ENCODE measurements at regions not wholly inside any gene's neighbourhood (a gene's known extent, or its start where the extent isn't known, plus 50 kb on each side); places are given as distances from the start of the nearest gene placed in this dataset.

GRCh38 chr6:166003569-166003968 lies 164.1 kb downstream of the TBXT start:
- Histone ChIP-seq H2AFZ (ENCODE audit: low read depth, low read length) (no peak overlapping the region), H3K9ac (ENCODE audit: low read length) (no peak overlapping the region), H4K20me1 (ENCODE audit: insufficient read depth, low read length) (no peaks in the 10 kb centered on the region), H3K4me2 (ENCODE audit: low read length) (no peak overlapping the region), H3K36me3 (replicated peaks; ENCODE audit: low read depth, low read length) (no peaks in the 10 kb centered on the region), H3K4me1 (ENCODE audit: low read length) (no peaks in the 10 kb centered on the region), H3K9me3 (ENCODE audit: insufficient read depth, low read length) (no peaks in the 10 kb centered on the region), H3K79me2 (ENCODE audit: low read length) (no peaks in the 10 kb centered on the region), H3K27me3 (ENCODE audit: low read depth, low read length) (no peaks in the 10 kb centered on the region; the same call in 1 of the 2 replicates), H3K27ac (ENCODE audit: low read length) (no peak overlapping the region), H3K4me3 (ENCODE audit: low read length) (no peak overlapping the region)
- TF ChIP-seq CTCF (IDR thresholded peaks at IDR 0.05; ENCODE audit: low read depth, low read length): no peak
- TF ChIP-seq EZH2phosphoT487 (IDR thresholded peaks at IDR 0.05; ENCODE audit: low read depth): no peak

GRCh38 chr6:166001359-166001758 lies 166.3 kb downstream of the TBXT start:
- Histone ChIP-seq H3K9me3 (ENCODE audit: insufficient read depth, low read length) (no peaks in the 10 kb centered on the region), H3K9ac (ENCODE audit: low read length) (no peak overlapping the region), H3K4me1 (ENCODE audit: low read length) (no peaks in the 10 kb centered on the region), H3K36me3 (replicated peaks; ENCODE audit: low read depth, low read length) (no peaks in the 10 kb centered on the region), H3K27ac (ENCODE audit: low read length) (no peak overlapping the region), H4K20me1 (ENCODE audit: insufficient read depth, low read length) (no peaks in the 10 kb centered on the region), H3K79me2 (ENCODE audit: low read length) (no peaks in the 10 kb centered on the region), H3K4me2 (ENCODE audit: low read length) (no peak overlapping the region), H3K4me3 (ENCODE audit: low read length) (no peak overlapping the region), H3K27me3 (ENCODE audit: low read depth, low read length) (no peaks in the 10 kb centered on the region; the same call in 1 of the 2 replicates), H2AFZ (ENCODE audit: low read depth, low read length) (no peak overlapping the region)
- TF ChIP-seq CTCF (IDR thresholded peaks at IDR 0.05; ENCODE audit: low read depth, low read length): no peak
- no peak for TF ChIP-seq EZH2phosphoT487 (IDR thresholded peaks at IDR 0.05; ENCODE audit: low read depth)

- Histone ChIP-seq H3K4me2 (ENCODE audit: low read length) (no peak overlapping the region), H4K20me1 (ENCODE audit: insufficient read depth, low read length) (no peaks in the 10 kb centered on the region), H3K4me3 (ENCODE audit: low read length) (no peak overlapping the region), H3K36me3 (replicated peaks; ENCODE audit: low read depth, low read length) (no peaks in the 10 kb centered on the region), H2AFZ (ENCODE audit: low read depth, low read length) (no peak overlapping the region), H3K4me1 (ENCODE audit: low read length) (no peaks in the 10 kb centered on the region), H3K79me2 (ENCODE audit: low read length) (no peaks in the 10 kb centered on the region), H3K9me3 (ENCODE audit: insufficient read depth, low read length) (no peaks in the 10 kb centered on the region), H3K27me3 (ENCODE audit: low read depth, low read length) (no peaks in the 10 kb centered on the region; the same call in 1 of the 2 replicates), H3K27ac (ENCODE audit: low read length) (no peak overlapping the region), H3K9ac (ENCODE audit: low read length) (no peak overlapping the region)
- no peak for TF ChIP-seq CTCF (IDR thresholded peaks at IDR 0.05; ENCODE audit: low read depth, low read length)
- TF ChIP-seq EZH2phosphoT487 (IDR thresholded peaks at IDR 0.05; ENCODE audit: low read depth): no peak
Measured at GRCh38 chr6:165999279-165999678, 168.4 kb downstream of the TBXT start.

- Histone ChIP-seq H3K27me3 (ENCODE audit: low read depth, low read length) (no peaks in the 10 kb centered on the region; the same call in 1 of the 2 replicates), H3K4me2 (ENCODE audit: low read length) (no peak overlapping the region), H3K9me3 (ENCODE audit: insufficient read depth, low read length) (no peaks in the 10 kb centered on the region), H3K79me2 (ENCODE audit: low read length) (no peaks in the 10 kb centered on the region), H3K27ac (ENCODE audit: low read length) (no peak overlapping the region), H4K20me1 (ENCODE audit: insufficient read depth, low read length) (no peaks in the 10 kb centered on the region), H3K4me1 (ENCODE audit: low read length) (no peaks in the 10 kb centered on the region), H3K9ac (ENCODE audit: low read length) (no peak overlapping the region), H3K4me3 (ENCODE audit: low read length) (no peak overlapping the region), H2AFZ (ENCODE audit: low read depth, low read length) (no peak overlapping the region), H3K36me3 (replicated peaks; ENCODE audit: low read depth, low read length) (no peaks in the 10 kb centered on the region)
- TF ChIP-seq EZH2phosphoT487 (IDR thresholded peaks at IDR 0.05; ENCODE audit: low read depth): no peak
- no peak for TF ChIP-seq CTCF (IDR thresholded peaks at IDR 0.05; ENCODE audit: low read depth, low read length)
Measured at GRCh38 chr6:165998072-165998471, 169.6 kb downstream of the TBXT start.

All from OCI-LY3 (cell line).